IMR-90 (cell line): ENCODE measurements at regions not wholly inside any gene's neighbourhood (a gene's known extent, or its start where the extent isn't known, plus 50 kb on each side); places are given as distances from the start of the nearest gene placed in this dataset.

Experiments used
- ATAC-seq: fragments of 200-7000 bp; cut with Tn5 transposase; 2 replicates; pipeline ENCODE4 v1.9.1; 2020; ENCODE audit warnings: low read depth, mild to moderate bottlenecking, moderate library complexity
- BruUV-seq: library from RNA; stranded (reverse); fragments of 400-500 nt; replicated peaks from 2 replicates; lab custom pipeline; 2021; lab: Mats Ljungman, UMichigan
- CTCF ChIA-PET: fragments of 300-600 bp; formaldehyde crosslinking; extraction: SDS; loops from one replicate; lab custom pipeline; 2021; ENCODE audit warnings: antibody characterized with exemption; lab: Yijun Ruan, JAX
- POLR2A ChIA-PET: fragments of 300-600 bp; sonication (Branson Sonifier 250); formaldehyde crosslinking; loops from one replicate; lab custom pipeline; 2022; ENCODE audit warnings: antibody characterized with exemption; ENCODE audit not compliant: unreplicated experiment; lab: Charles Lee
- DNase-seq: peaks from one replicate; pipeline ENCODE4 v3.0.0; 2013
- H2AFZ ChIP-seq: replicated peaks from 2 replicates; pipeline ENCODE3; 2013; ENCODE audit warnings: low read length, mild to moderate bottlenecking; ENCODE audit not compliant: poor library complexity
- H2AK5ac ChIP-seq: 2 replicates; pipeline ENCODE4 v1.6.1; 2013; ENCODE audit warnings: low read depth, low read length, inconsistent platforms
- H2AK9ac ChIP-seq: replicated peaks from 2 replicates; pipeline ENCODE3; 2013; ENCODE audit warnings: mild to moderate bottlenecking, low read depth, low read length, moderate library complexity; ENCODE audit not compliant: poor library complexity
- H2BK120ac ChIP-seq: 2 replicates; pipeline ENCODE4 v1.6.1; 2013; ENCODE audit warnings: low read depth, low read length, inconsistent platforms
- H2BK15ac ChIP-seq: 3 replicates; pipeline ENCODE4 v1.6.1; 2013; ENCODE audit warnings: low read depth, low read length, inconsistent platforms
- H2BK20ac ChIP-seq: 2 replicates; pipeline ENCODE4 v1.6.1; 2013; ENCODE audit warnings: low read depth, mild to moderate bottlenecking, inconsistent platforms, low read length, moderate library complexity
- H2BK5ac ChIP-seq: 2 replicates; pipeline ENCODE4 v1.6.1; 2013; ENCODE audit warnings: mild to moderate bottlenecking, low read depth, low read length, inconsistent platforms; ENCODE audit not compliant: poor library complexity, severe bottlenecking
- H3K14ac ChIP-seq: replicated peaks from 2 replicates; pipeline ENCODE4 v1.6.1; 2013; ENCODE audit warnings: low read depth, low read length, inconsistent platforms
- H3K18ac ChIP-seq: 2 replicates; pipeline ENCODE4 v1.6.1; 2013; ENCODE audit warnings: low read depth, low read length, control low read depth
- H3K23ac ChIP-seq: 2 replicates; pipeline ENCODE4 v1.6.1; 2013; ENCODE audit warnings: low read depth, low read length, inconsistent platforms
- H3K27ac ChIP-seq: 2 replicates; pipeline ENCODE4 v1.5.1; 2013; ENCODE audit warnings: mild to moderate bottlenecking, control low read depth, low read length; ENCODE audit not compliant: insufficient read depth
- H3K27me3 ChIP-seq: 2 replicates; pipeline ENCODE4 v1.6.1; 2013; ENCODE audit warnings: low read length; ENCODE audit not compliant: control insufficient read depth, insufficient read depth
- H3K36me3 ChIP-seq: 2 replicates; pipeline ENCODE4 v1.6.1; 2013; ENCODE audit warnings: low read length, mixed read lengths; ENCODE audit not compliant: control insufficient read depth, insufficient read depth
- H3K4ac ChIP-seq: 2 replicates; pipeline ENCODE4 v1.6.1; 2013; ENCODE audit warnings: low read depth, low read length, inconsistent platforms
- H3K4me1 ChIP-seq: 2 replicates; pipeline ENCODE4 v1.6.1; 2013; ENCODE audit warnings: low read length, mixed read lengths; ENCODE audit not compliant: control insufficient read depth, insufficient read depth
- H3K4me2 ChIP-seq: 2 replicates; pipeline ENCODE4 v1.6.1; 2013; ENCODE audit warnings: low read depth, mild to moderate bottlenecking, control low read depth, low read length, moderate library complexity
- H3K4me3 ChIP-seq: 2 replicates; pipeline ENCODE4 v1.5.1; 2013; ENCODE audit warnings: low read depth, mild to moderate bottlenecking, control low read depth, low read length, moderate library complexity; ENCODE audit not compliant: insufficient read depth
- H3K56ac ChIP-seq: 2 replicates; pipeline ENCODE4 v1.6.1; 2013; ENCODE audit warnings: low read length, inconsistent platforms; ENCODE audit not compliant: insufficient read depth; ENCODE audit errors: extremely low read depth
- H3K79me1 ChIP-seq, 2 experiments: 2 replicates each; pipeline ENCODE4 v1.6.1; 2013; ENCODE audit warnings: low read length in 2 of 2, inconsistent platforms in 1 of 2, low read depth in 1 of 2
- H3K9ac ChIP-seq: 2 replicates; pipeline ENCODE4 v1.6.1; 2013; ENCODE audit warnings: low read depth, low read length, control low read depth
- H3K9me1 ChIP-seq: 2 replicates; pipeline ENCODE4 v1.6.1; 2013; ENCODE audit warnings: low read length, inconsistent platforms; ENCODE audit not compliant: insufficient read depth
- H3K9me3 ChIP-seq: 2 replicates; pipeline ENCODE4 v1.6.1; 2013; ENCODE audit warnings: low read length; ENCODE audit not compliant: control insufficient read depth, insufficient read depth
- H4K20me1 ChIP-seq: 2 replicates; pipeline ENCODE4 v1.6.1; 2013; ENCODE audit warnings: low read length, inconsistent platforms; ENCODE audit not compliant: insufficient read depth
- H4K5ac ChIP-seq: 2 replicates; pipeline ENCODE4 v1.6.1; 2013; ENCODE audit warnings: mild to moderate bottlenecking, low read depth, low read length, control low read depth
- H4K8ac ChIP-seq, 2 experiments: 2 replicates each; pipeline ENCODE4 v1.6.1; 2013; ENCODE audit warnings: low read depth in 2 of 2, low read length in 2 of 2, control low read depth in 1 of 2, inconsistent platforms in 1 of 2
- H4K91ac ChIP-seq: 2 replicates; pipeline ENCODE4 v1.6.1; 2013; ENCODE audit warnings: low read depth, low read length, inconsistent platforms; ENCODE audit not compliant: insufficient read depth
- BHLHE40 ChIP-seq: fragments of 150-350 bp; IDR thresholded peaks from 2 replicates; pipeline ENCODE4 v1.6.1; 2016; ENCODE audit warnings: mild to moderate bottlenecking, low read depth, low read length
- CEBPB ChIP-seq: IDR thresholded peaks from 2 replicates; pipeline ENCODE4 v1.6.1; 2012; ENCODE audit warnings: low read depth, low read length, improper control_type of control experiment
- CHD1 ChIP-seq: IDR thresholded peaks from 2 replicates; pipeline ENCODE4 v1.6.1; 2012; ENCODE audit warnings: low read depth, low read length, improper control_type of control experiment
- FOS ChIP-seq: fragments of 150-350 bp; IDR thresholded peaks from 2 replicates; pipeline ENCODE4 v1.6.1; 2016; ENCODE audit warnings: low read depth, low read length
- MAFK ChIP-seq: IDR thresholded peaks from 2 replicates; pipeline ENCODE4 v1.6.1; 2012; ENCODE audit warnings: low read depth, low read length, improper control_type of control experiment
- MAZ ChIP-seq: IDR thresholded peaks from 2 replicates; pipeline ENCODE4 v1.6.1; 2012; ENCODE audit warnings: low read depth, mild to moderate bottlenecking, low read length, improper control_type of control experiment, moderate library complexity, borderline replicate concordance
- MXI1 ChIP-seq: IDR thresholded peaks from 2 replicates; pipeline ENCODE4 v1.6.1; 2012; ENCODE audit warnings: low read depth, mild to moderate bottlenecking, low read length, moderate library complexity, borderline replicate concordance
- NFE2L2 ChIP-seq: fragments of 150-350 bp; IDR thresholded peaks from 2 replicates; pipeline ENCODE4 v1.6.1; 2016; ENCODE audit warnings: low read depth, mild to moderate bottlenecking, low read length
- POLR2A ChIP-seq: IDR thresholded peaks from 2 replicates; pipeline ENCODE4 v1.6.1; 2012; ENCODE audit warnings: mild to moderate bottlenecking, low read depth, low read length
- RAD21 ChIP-seq: IDR thresholded peaks from 2 replicates; pipeline ENCODE4 v1.6.1; 2012; ENCODE audit warnings: low read length, improper control_type of control experiment
- RCOR1 ChIP-seq: IDR thresholded peaks from 2 replicates; pipeline ENCODE4 v1.6.1; 2012; ENCODE audit warnings: mild to moderate bottlenecking, low read length, improper control_type of control experiment; ENCODE audit not compliant: insufficient replicate concordance
- RFX5 ChIP-seq: IDR thresholded peaks from 2 replicates; pipeline ENCODE4 v1.8.0; 2012; ENCODE audit warnings: low read depth, mild to moderate bottlenecking, low read length, moderate library complexity
- SMC3 ChIP-seq: fragments of 150-350 bp; IDR thresholded peaks from 2 replicates; pipeline ENCODE4 v1.6.1; 2016; ENCODE audit warnings: low read depth, mild to moderate bottlenecking, antibody characterized with exemption, low read length, moderate library complexity
- WGBS, 2 experiments: methylation state at CpG; one replicate each; pipeline versions ENCODE4 v1.1.5 to v1.1.7; 2013; ENCODE audit warnings: missing lambda C conversion rate in 2 of 2; ENCODE audit not compliant: insufficient read length in 1 of 2; ENCODE audit errors: extremely low coverage in 2 of 2; 5-methylcytosine and 5-hydroxymethylcytosine counted together
- dilution Hi-C: fragments of 300-500 bp; cut with HindIII; formaldehyde crosslinking; loops from one replicate; pipeline ENCODE4 v1.14.3; 2018; ENCODE audit warnings: low sequenced_read_pairs; ENCODE audit not compliant: unreplicated experiment
- in situ Hi-C: fragments of 300-500 bp; cut with MboI; formaldehyde crosslinking; loops from 3 replicates; pipeline ENCODE4 v1.14.3; 2019; ENCODE audit warnings: low sequenced_read_pairs, inconsistent platforms, mixed read lengths
- intact Hi-C: fragments of 100-400 bp; cut with micrococcal nuclease; formaldehyde crosslinking; loops from 2 replicates; pipeline ENCODE4 v1.10.0; 2022
- TF ChIP-seq, protein P1 (sequence below): fragments of 150-350 bp; IDR thresholded peaks from 2 replicates; pipeline ENCODE4 v1.6.1; 2016; ENCODE audit warnings: low read depth, mild to moderate bottlenecking, low read length, moderate library complexity, borderline replicate concordance
- TF ChIP-seq, protein P2 (sequence below): fragments of 150-350 bp; IDR thresholded peaks from 2 replicates; pipeline ENCODE4 v1.6.1; 2017; ENCODE audit warnings: mild to moderate bottlenecking, antibody characterized with exemption, low read length, low read depth
- TF ChIP-seq, protein P3 (sequence below): conservative IDR thresholded peaks from 2 replicates; pipeline ENCODE4 v1.5.1; 2012; ENCODE audit warnings: mild to moderate bottlenecking, low read depth, low read length, improper control_type of control experiment

DNA sequence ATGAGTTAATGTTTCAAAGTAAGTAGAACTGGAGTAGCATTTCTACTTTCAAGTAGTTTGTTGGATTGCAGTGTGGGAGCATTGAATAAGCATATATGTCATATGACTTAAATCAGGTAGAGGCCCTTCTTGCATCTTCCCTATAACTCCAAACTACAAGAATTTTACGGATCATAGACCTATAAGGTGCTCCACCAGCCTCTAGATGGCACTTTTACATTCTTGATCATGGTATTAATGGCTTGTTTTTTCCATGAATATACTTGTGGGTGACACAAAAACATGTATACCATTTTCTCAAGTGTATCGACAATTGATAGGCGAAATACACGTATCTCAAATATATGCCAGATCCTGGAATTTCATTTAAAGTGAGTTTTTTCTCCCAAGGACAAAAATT is 311.1 kb downstream of the ZPLD1 start:
- Histone ChIP-seq H3K36me3 (no peaks in the 10 kb centered on the region), H3K27me3 (no peaks in the 10 kb centered on the region), H3K4me1 (no peaks in the 10 kb centered on the region), H2BK120ac (no peak overlapping the region), H3K9me1 (no peaks in the 10 kb centered on the region), H4K5ac (no peak overlapping the region), H3K27ac (no peak overlapping the region), H3K56ac (no peak overlapping the region), H3K4me2 (no peak overlapping the region), H2AK9ac (no peak overlapping the region), H4K8ac (no peak overlapping the region), H3K9ac (no peak overlapping the region), H3K79me1 (no peaks in the 10 kb centered on the region), H2BK20ac (no peak overlapping the region), H3K4ac (no peak overlapping the region), H4K91ac (no peak overlapping the region), H3K18ac (no peak overlapping the region), H4K20me1 (no peaks in the 10 kb centered on the region), H3K14ac (no peak overlapping the region), H2AK5ac (no peak overlapping the region), H3K23ac (no peak overlapping the region), H2BK15ac (no peak overlapping the region), H3K9me3 (no peaks in the 10 kb centered on the region), H2AFZ (no peak overlapping the region), H3K4me3 (no peak overlapping the region), H2BK5ac (no peak overlapping the region)
- BruUV-seq, result no TSS peak
- WGBS, 2 experiments, result no CpG with 5 or more reads among the region's 4 CpGs
- ChIA-PET POLR2A (no interaction called here), CTCF (no interaction called here)
- in situ Hi-C loops (no loop called here), intact Hi-C loops (no loop called here), dilution Hi-C loops (no loop called here)
- TF ChIP-seq SMC3 (no peak), MAZ (no peak), CHD1 (no peak), FOS (no peak), RFX5 (no peak), CEBPB (no peak), NFE2L2 (no peak), BHLHE40 (no peak), MAFK (no peak), RAD21 (no peak), POLR2A (no peak), MXI1 (no peak), RCOR1 (no peak)
- TF ChIP-seq, protein P1, sequence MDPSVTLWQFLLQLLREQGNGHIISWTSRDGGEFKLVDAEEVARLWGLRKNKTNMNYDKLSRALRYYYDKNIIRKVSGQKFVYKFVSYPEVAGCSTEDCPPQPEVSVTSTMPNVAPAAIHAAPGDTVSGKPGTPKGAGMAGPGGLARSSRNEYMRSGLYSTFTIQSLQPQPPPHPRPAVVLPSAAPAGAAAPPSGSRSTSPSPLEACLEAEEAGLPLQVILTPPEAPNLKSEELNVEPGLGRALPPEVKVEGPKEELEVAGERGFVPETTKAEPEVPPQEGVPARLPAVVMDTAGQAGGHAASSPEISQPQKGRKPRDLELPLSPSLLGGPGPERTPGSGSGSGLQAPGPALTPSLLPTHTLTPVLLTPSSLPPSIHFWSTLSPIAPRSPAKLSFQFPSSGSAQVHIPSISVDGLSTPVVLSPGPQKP, result no peak
- TF ChIP-seq, protein P2, sequence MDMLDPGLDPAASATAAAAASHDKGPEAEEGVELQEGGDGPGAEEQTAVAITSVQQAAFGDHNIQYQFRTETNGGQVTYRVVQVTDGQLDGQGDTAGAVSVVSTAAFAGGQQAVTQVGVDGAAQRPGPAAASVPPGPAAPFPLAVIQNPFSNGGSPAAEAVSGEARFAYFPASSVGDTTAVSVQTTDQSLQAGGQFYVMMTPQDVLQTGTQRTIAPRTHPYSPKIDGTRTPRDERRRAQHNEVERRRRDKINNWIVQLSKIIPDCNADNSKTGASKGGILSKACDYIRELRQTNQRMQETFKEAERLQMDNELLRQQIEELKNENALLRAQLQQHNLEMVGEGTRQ, result no peak
- TF ChIP-seq, protein P3, sequence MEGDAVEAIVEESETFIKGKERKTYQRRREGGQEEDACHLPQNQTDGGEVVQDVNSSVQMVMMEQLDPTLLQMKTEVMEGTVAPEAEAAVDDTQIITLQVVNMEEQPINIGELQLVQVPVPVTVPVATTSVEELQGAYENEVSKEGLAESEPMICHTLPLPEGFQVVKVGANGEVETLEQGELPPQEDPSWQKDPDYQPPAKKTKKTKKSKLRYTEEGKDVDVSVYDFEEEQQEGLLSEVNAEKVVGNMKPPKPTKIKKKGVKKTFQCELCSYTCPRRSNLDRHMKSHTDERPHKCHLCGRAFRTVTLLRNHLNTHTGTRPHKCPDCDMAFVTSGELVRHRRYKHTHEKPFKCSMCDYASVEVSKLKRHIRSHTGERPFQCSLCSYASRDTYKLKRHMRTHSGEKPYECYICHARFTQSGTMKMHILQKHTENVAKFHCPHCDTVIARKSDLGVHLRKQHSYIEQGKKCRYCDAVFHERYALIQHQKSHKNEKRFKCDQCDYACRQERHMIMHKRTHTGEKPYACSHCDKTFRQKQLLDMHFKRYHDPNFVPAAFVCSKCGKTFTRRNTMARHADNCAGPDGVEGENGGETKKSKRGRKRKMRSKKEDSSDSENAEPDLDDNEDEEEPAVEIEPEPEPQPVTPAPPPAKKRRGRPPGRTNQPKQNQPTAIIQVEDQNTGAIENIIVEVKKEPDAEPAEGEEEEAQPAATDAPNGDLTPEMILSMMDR, result no peak
- DNase-seq, result no peak
- no peak for ATAC-seq
